ENCODE measurements at regions not wholly inside any gene's neighbourhood (a gene's known extent, or its start where the extent isn't known, plus 50 kb on each side); places are given as distances from the start of the nearest gene placed in this dataset.
A peak's percentile ranks its signal among the peaks of the same experiment; 100 is the strongest.
"Not testable (repeated sequence)": the region's sequence is repeated elsewhere in the genome, so short reads cannot be mapped to it uniquely, and the experiment has no call there.

GRCh38 chr20:4335722-4336121 is 86.6 kb upstream of the ADRA1D start:
- DNase-seq, result no peak

- no peak for DNase-seq
These were observed 83.2 kb upstream of the ADRA1D start for GRCh38 chr20:4332121-4332860.

- no peak for DNase-seq
These were observed 80.9 kb upstream of the ADRA1D start for GRCh38 chr20:4330011-4330410.

GRCh38 chr20:4329232-4329631 is 80.1 kb upstream of the ADRA1D start:
- DNase-seq, result no peak

- no peak for DNase-seq
These were observed 79.5 kb upstream of the ADRA1D start for GRCh38 chr20:4328541-4328940.

GRCh38 chr20:4327956-4328355 is 78.9 kb upstream of the ADRA1D start:
- no peak for DNase-seq

- DNase-seq, result no peak
These were observed 77.3 kb upstream of the ADRA1D start for GRCh38 chr20:4326195-4327065.

GRCh38 chr20:4325548-4326187 is 76.6 kb upstream of the ADRA1D start:
- DNase-seq, result no peak

- no peak for DNase-seq
These were observed 75.6 kb upstream of the ADRA1D start for GRCh38 chr20:4324611-4325243.

GRCh38 chr20:4322499-4322898 is 73.4 kb upstream of the ADRA1D start:
- DNase-seq, result no peak

- DNase-seq, result peak; percentile 46
These were observed 71.2 kb upstream of the ADRA1D start for GRCh38 chr20:4320291-4320690.

- no peak for DNase-seq
These were observed 69.8 kb upstream of the ADRA1D start for GRCh38 chr20:4318891-4319290.

- DNase-seq, result not testable (repeated sequence)
These were observed 61.5 kb upstream of the ADRA1D start for GRCh38 chr20:4310616-4311015.

GRCh38 chr20:4306206-4306605 is 57.1 kb upstream of the ADRA1D start:
- no peak for DNase-seq

- no peak for DNase-seq
These were observed 56.0 kb upstream of the ADRA1D start for GRCh38 chr20:4305091-4305490.

GRCh38 chr20:4304601-4305000 is 55.5 kb upstream of the ADRA1D start:
- no peak for DNase-seq

- DNase-seq, result no peak
These were observed 54.0 kb upstream of the ADRA1D start for GRCh38 chr20:4303136-4303535.

GRCh38 chr20:4300921-4301320 is 51.8 kb upstream of the ADRA1D start:
- no peak for DNase-seq

GRCh38 chr20:4300401-4300800 is 51.3 kb upstream of the ADRA1D start:
- DNase-seq, result no peak

GRCh38 chr20:4299773-4300172 is 50.7 kb upstream of the ADRA1D start:
- no peak for DNase-seq

GRCh38 chr20:4299216-4299615 is 50.1 kb upstream of the ADRA1D start:
- no peak for DNase-seq

All from femur (tissue), 1 donor.